ENCODE measurements at regions not wholly inside any gene's neighbourhood (a gene's known extent, or its start where the extent isn't known, plus 50 kb on each side); places are given as distances from the start of the nearest gene placed in this dataset.
"Not testable (repeated sequence)": the region's sequence is repeated elsewhere in the genome, so short reads cannot be mapped to it uniquely, and the experiment has no call there.

- DNase-seq, result no peak
These were observed 116.9 kb downstream of the RND3 start for GRCh38 chr2:150370561-150370960.

- DNase-seq, result no peak
These were observed 117.6 kb downstream of the RND3 start for GRCh38 chr2:150369862-150370261.

DNA sequence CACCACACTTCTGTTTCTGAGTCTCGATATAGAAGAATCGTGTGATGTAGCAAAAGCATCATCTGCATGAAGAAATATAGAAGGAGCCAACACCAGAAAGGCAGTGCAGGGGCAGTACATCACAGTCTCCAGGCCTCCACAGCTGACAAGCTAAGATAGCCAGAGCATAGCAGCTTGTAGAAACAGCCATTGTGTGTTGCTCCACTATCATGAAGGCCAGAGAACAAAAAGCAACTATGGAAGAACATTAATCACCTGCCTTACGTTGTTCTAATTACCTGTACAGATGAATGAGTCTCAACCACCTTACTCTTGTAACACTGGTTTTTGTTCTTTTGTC is 129.0 kb downstream of the RND3 start:
- DNase-seq, result no peak

DNA sequence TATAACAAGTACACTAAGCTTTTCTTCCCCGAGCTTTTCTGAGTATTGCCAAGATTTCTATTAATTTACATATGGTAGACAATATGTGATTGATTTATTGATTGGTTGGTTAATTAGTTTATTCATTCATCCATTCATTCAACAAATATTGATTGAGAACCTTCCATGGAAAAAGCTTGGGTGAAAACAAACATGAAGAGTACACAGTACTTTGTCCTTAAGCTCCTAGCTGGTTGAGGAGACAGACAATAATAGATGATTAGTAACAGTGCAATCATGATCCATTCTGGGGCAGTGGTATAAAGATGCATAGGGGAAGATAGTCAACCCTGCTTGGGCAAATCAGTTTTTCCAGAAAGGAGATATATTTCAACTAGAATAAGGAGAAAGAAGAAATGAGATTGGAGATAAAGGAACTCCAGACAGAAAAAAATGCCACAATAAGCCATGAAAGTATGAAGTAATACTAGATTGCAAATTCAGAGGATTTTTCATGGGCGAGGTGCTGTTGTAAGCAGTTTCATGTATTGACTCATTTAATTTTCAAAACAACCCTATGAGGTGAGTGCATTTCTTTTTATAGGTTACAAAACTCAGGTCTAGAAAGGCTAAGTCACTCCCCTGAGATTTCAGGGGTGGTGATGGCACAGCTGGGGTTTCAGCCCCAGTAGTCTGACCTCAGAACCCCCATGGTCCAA is 129.5 kb downstream of the RND3 start:
- DNase-seq, result no peak

DNA sequence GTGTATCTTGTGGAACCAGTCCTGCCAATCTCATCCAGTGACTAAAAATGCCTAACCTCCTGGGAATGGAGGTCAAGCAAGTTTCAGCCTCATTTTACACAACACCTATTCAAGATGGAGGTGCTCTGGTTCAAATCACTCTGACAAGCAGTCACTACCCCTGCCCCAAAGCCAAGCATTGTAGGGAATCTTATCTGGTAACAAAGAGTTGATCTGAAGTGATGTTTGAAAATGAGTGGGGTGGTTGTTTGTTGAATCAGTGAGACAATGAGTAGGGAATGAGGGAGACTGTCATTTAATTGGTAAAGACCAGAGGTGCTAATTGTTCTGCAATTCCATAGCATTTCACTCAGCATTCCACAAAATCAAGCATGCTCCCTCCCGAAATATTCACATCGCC is 132.0 kb downstream of the RND3 start:
- DNase-seq, result no peak

GRCh38 chr2:150353376-150353775 is 134.1 kb downstream of the RND3 start:
- DNase-seq, result no peak

DNA sequence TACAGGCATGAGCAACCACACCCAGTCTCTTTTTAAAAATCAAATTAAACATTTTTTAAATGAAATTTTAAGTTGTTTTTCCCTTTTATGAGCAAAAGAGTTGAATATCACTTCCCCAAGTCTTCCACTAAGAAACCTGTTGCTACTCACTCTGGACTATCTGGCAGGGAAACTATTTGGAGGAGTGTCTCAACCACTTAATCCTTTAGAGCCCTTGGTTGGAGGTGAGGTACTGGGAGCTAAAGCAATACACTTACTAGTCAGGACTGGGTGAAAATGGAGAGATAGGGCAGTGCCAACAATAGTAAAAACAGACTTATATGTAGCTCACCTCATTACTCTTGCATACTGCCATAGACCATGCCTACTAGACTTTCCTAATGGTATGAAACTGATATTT is 135.5 kb downstream of the RND3 start:
- no peak for DNase-seq

GRCh38 chr2:150350500-150350899 is 137.0 kb downstream of the RND3 start:
- no peak for DNase-seq

GRCh38 chr2:150346806-150347205 is 140.7 kb downstream of the RND3 start:
- DNase-seq, result no peak

GRCh38 chr2:150341982-150342680 is 145.3 kb downstream of the RND3 start:
- no peak for DNase-seq

DNA sequence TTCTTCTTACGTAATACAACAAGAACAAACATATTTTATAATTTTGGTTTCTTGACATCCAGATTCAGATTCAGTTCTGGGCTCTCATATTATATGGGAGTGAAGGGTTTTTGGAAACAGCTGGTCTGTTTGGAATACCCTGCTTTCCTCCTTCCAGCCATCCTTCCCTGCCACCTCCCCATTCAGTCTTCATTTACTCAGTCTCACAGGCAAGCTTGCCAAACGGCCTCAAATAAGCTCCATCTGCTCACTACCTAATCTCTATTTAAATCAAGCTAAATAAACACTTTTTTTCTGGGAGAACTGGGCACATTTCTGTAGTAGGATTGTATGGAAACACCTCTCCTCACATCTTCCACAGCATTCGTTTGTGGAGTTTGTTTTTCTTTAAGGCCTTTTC is 147.5 kb downstream of the RND3 start:
- no peak for DNase-seq

- DNase-seq, result no peak
These were observed 148.2 kb downstream of the RND3 start for GRCh38 chr2:150339282-150339681.

DNA sequence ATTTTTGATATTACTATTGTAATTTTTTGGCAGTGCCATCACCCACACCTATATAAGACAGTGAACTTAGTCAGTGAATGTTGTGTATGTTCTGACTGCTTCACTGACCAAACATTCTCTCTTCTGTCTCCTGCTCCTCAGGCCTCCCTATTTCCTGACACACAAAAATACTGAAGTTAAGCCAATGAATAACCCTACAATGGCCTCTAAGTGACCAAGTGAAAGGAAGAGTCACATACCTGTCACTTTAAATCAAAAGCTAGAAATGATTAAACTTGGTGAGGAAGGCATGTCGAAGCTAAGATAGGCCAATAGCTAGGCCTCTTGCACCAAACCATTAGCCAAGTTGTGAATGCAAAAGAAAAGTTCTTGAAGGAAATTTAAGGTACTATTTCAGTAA is 151.9 kb downstream of the RND3 start:
- no peak for DNase-seq

GRCh38 chr2:150332383-150332782 is 155.1 kb downstream of the RND3 start:
- DNase-seq, result no peak

DNA sequence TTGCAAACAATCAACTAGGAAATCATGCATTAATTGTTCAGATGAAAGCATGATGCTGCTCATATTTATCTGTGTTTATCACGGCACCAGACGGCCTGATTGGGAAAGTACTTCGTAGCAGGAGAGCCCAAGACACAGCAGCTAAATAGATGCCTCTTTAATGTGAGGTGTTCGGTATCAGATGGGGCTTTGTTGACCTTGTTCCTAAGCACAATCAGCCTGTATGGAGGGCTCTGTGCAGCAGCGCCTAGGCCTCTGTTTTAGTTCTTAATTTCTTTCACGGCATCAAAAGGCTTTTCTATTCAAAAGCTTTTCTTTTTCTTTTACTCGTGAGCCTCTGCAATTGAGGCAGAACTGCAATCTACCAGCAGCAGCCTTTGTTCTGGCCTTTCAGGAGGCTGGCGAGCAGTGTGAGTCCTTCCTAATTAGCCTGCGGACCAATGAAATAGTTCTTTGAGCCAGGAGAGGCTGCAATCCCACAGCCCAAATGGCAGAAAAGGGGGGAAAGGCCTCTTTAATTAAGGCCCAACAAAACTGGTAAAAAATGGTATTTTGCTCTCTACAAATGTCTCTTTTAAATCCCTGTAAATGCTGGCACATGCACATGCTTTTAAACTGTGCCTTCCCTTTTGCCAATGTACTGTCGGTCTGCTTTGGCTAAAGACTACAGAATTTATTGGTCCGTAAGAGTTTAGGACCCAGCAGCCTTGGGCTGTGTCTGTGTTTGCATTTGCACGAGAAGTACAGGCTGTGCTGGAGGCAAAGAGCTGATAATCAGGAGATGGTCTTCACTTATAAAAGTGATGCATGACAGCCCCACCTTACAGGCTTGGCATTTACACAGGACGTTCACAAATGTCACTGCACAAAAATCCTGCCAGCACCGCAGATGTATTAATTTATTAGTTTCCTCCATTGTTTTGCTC is 159.6 kb downstream of the RND3 start:
- DNase-seq, result no peak

DNA sequence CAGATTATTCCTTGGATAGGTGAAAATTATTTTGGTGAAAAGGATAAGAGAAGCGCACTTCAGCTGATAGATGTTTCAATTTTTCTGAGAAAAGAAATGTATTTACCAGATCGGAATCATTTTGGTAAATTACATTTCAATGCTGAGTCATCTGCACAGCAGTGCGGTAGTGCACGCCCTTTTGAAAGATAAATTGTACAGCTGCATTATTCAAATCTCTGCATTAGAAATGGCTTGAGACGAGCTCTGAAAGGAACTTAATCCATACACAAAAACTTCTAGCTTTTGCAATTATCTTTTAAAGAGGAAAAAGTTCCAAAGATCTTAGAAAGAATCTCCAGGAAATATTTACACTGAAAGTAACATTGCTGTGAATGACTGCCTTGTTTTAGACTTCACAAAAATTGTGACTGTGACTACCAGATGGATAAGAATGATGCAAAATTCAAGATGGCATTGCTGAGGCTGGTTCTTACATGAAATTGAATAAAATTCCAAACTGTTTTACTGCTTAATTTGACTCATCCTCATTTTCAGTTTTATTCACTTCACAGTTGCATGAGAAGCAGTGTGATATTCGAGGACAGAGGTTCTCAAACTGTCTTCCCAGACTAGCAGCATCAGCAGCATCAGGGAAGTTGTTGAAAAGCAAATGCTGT is 161.7 kb downstream of the RND3 start:
- no peak for DNase-seq

DNA sequence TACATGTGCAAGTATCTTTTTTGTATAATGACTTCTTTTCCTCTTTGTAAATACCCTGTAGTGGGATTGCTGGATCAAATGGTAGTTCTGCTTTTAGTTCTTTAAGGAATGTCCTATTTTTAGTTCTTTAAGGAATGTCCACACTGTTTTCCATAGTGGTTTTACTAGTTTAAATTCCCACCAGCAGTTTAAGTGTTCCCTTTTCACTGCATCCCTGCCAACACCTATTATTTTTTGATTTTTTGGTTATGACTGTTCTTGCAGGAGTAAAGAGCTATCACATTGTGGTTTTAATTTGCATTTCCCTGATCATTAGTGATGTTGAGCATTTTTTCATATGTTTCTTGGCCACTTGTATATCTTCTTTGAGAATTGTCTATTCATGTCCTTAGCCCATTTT is 164.4 kb downstream of the RND3 start:
- not testable (repeated sequence) for DNase-seq

- DNase-seq, result no peak
These were observed 166.9 kb downstream of the RND3 start for GRCh38 chr2:150320608-150321007.

- no peak for DNase-seq
These were observed 167.6 kb downstream of the RND3 start for GRCh38 chr2:150319658-150320555.

- DNase-seq, result no peak
These were observed 168.4 kb downstream of the RND3 start for GRCh38 chr2:150319085-150319484.

DNA sequence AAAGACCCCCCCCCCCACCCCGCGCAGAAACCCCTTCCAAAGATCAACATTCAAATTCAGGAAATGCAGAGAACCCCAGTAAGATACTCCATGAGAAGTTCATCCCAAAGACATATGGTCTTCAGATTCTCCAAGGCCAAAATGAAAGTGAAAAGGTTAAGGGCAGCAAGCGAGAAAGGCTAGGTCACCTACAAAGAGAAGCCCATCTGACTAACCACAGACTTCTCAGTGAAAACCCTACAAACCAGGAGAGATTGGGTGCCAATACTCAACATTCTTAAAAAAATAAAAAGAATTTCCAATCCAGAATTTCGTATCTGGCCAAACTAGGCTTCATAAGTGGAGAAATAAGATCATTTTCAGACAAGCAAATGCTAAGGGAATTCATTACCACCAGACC is 175.2 kb downstream of the RND3 start:
- no peak for DNase-seq

All from T-helper 1 cell (primary cell).